ENCODE measurements at regions not wholly inside any gene's neighbourhood (a gene's known extent, or its start where the extent isn't known, plus 50 kb on each side); places are given as distances from the start of the nearest gene placed in this dataset.

- TF ChIP-seq MYC (IDR thresholded peaks at IDR 0.05; ENCODE audit: low read depth, low read length), result no peak
- TF ChIP-seq POLR2A (IDR thresholded peaks at IDR 0.05; ENCODE audit: extremely low read depth, insufficient read length), result no peak
- TF ChIP-seq CTCF (IDR thresholded peaks at IDR 0.05; ENCODE audit: low read depth, low read length), result no peak
- TF ChIP-seq MAX (IDR thresholded peaks at IDR 0.05; ENCODE audit: low read depth, low read length), result no peak
These were observed 204.2 kb upstream of the PROK2 start for GRCh38 chr3:71989165-71989564.
